HG02798 (cell line): ENCODE measurements at regions not wholly inside any gene's neighbourhood (a gene's known extent, or its start where the extent isn't known, plus 50 kb on each side); places are given as distances from the start of the nearest gene placed in this dataset.
"Not testable (repeated sequence)": the region's sequence is repeated elsewhere in the genome, so short reads cannot be mapped to it uniquely, and the experiment has no call there.

ENCODE experiments used
- ATAC-seq: cut with Tn5 transposase; IDR thresholded peaks from one replicate; pipeline ENCODE4 v1.9.1; 2021; ENCODE audit warnings: mild to moderate bottlenecking; ENCODE audit not compliant: unreplicated experiment, poor library complexity

- ATAC-seq: no peak
Observed at GRCh38 chr6:130537447-130537846, 171.6 kb downstream of the TMEM200A start.

GRCh38 chr6:130547723-130548122 lies 181.9 kb downstream of the TMEM200A start:
- no peak for ATAC-seq

- peak; percentile 57 for ATAC-seq
Observed at GRCh38 chr6:130557481-130558112, 191.8 kb downstream of the TMEM200A start.

DNA sequence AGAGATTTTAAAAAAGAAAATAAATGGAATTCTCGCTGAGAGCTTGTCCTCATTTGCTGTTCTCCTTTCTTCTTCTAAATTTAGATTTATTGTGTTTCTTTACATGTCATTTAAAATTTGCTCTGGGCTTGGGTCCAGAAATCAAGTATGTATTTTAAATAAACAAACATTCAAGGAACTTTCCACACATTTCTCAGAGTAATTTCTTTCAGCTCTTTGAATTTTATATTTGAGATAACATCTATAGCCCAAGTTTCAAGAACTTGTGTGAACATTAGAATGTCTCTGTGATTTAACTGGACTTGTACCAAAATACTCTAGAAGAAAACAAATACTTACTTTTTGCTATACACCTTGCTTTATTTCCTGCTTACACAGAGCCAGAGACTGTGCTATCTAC lies 192.3 kb downstream of the TMEM200A start:
- ATAC-seq: no peak

GRCh38 chr6:130559166-130559565 lies 193.3 kb downstream of the TMEM200A start:
- no peak for ATAC-seq

DNA sequence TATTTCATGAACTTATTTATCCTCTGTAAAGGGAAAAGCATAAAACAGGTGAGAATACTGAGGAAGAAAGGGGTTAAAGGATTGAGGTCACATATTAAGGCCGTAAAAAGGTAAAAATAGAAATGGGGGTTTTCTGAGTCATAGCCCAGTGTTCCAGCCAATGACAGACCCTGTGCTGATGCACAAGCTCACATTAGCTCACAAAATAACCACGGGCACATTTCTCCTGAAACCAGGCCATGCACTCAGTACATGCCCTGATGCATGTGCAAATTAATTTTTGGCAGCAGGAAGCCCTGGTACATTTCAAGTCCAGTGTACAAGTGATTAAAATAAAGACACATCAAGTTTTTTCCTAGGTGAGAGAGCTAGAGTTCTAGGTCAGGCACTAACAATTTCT lies 194.4 kb downstream of the TMEM200A start:
- no peak for ATAC-seq

DNA sequence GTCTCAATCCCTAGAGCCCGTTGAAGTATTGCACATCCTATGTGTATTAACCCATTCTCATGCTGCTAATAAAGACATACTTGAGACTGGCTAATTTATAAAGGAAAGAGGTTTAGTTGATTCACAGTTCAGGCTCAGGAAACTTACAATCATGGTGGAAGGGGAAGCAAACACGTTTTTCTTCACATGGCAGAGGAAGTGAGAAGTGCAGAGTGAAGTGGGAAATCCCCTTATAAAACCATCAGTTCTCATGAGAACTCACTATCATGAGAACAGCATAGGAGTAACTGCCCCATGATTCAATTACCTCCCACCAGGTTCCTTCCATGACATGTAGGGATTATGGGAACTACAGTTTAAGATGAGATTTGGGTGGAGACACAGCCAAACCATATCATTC lies 195.3 kb downstream of the TMEM200A start:
- not testable (repeated sequence) for ATAC-seq

- no peak for ATAC-seq
Observed at GRCh38 chr6:130565696-130566095, 199.9 kb downstream of the TMEM200A start.

DNA sequence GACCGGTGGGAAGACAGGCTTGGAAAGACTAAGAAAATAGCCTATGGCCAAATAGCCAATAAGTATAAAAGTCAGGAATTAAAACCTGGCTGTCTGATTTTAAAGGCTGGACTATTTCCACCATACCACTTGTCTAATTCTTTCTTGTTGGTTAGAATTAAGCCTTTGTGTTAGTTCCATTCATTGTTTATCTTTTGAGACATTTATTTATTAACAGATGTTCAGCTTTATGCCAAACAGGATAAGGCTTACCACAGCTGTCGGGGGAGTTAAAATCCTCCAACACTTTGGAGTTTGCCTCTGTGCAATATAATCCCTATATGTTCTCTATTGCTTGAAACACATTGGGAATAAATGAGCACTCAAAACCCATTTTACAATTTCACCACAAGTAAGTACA lies 208.3 kb downstream of the TMEM200A start:
- no peak for ATAC-seq

DNA sequence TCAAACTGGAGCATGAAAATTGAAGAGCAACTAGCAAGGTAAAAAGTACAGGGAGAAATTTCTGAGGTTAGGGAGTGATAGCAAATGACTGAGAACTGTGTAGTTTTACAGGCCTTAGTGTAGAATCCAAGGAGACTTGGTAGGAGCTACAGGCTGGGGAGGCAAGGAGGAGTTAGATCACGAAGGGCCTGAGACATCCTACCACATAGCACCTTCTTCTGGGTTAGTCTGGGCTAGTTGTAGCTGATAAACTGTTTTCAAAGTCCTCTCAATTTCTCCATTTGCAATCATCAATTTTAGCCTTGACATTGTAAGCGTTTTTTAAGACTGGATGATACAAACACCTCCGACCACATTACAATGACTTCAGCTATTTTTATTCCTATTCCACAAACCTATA lies 209.7 kb downstream of the TMEM200A start:
- ATAC-seq: peak; percentile 18

- ATAC-seq: peak; percentile 99
Observed at GRCh38 chr6:130575971-130576370, 210.2 kb downstream of the TMEM200A start.

GRCh38 chr6:130577178-130577919 lies 211.5 kb downstream of the TMEM200A start:
- ATAC-seq: no peak

DNA sequence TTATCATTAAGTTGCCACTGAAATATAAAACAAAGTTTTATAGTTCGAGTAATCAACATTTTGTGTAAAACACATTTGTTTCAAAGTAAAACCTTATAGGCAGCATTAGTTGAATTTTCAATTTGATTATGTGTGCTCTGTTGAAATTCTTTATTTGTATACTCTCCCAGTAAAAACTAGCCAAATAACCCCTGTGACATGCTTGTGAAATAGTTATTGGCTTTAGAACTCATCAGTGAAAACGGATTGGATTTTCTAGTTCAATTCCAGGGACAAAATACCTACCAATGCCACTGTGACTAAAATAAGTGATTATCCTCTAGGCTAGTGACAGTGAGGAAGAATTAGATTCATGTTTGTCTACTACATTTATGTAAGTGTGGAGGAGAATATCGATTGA lies 212.9 kb downstream of the TMEM200A start:
- no peak for ATAC-seq

DNA sequence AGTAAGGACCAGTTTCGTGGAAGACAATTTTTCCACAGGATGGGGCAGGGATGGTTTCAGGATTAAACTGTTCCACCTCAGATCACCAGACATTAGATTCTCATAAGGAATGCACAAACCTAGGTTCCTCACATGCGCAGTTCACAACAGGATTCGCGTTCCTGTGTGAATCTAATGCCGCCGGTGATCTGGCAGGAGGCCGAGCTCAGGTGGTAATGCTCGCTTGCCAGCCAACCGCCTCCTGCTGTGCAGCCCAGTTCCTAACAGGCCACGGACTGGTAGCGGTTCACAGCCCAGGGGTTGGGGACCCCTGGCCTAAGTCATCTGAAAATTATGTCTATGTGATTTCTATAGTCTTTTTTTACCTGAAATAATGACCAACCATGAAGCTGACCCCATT lies 217.5 kb downstream of the TMEM200A start:
- no peak for ATAC-seq

GRCh38 chr6:130585587-130585986 lies 219.8 kb downstream of the TMEM200A start:
- ATAC-seq: no peak

DNA sequence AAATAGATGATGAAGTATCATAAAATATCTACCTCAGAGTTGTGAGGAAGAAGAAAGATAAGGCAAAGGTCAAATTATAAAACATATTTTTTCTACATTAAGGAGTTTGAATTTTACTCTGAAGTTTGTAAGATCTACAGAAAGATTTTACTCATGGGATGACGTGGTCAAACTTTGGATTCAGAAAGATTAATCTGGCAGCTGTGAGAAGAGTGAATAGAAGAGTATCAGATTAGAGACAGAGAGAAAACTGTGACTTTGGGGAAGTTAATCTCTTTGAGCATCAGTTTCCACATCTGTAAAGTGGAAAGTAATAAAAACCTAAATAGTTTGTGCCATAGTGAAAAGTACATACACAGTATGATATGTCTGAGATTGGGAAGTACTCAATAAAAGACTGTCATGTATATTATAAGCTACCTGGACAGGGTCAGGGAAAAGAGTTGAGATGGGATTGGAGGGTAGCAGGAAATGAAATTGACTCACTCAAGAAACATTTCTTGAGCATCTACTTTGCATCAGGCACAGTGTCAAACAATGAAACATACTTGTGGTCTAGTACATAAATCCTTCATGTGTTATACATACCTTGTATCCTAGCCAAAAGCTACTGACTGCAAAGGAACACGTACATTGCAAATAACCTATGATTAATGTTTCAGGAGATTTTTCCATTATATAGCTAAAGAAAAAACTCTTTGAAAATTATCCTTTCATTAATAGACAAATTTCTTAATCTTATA lies 222.1 kb downstream of the TMEM200A start:
- no peak for ATAC-seq

- ATAC-seq: peak; percentile 58
Observed at GRCh38 chr6:130593200-130593599, 227.4 kb downstream of the TMEM200A start.

- ATAC-seq: no peak
Observed at GRCh38 chr6:130593948-130594347, 228.1 kb downstream of the TMEM200A start.

DNA sequence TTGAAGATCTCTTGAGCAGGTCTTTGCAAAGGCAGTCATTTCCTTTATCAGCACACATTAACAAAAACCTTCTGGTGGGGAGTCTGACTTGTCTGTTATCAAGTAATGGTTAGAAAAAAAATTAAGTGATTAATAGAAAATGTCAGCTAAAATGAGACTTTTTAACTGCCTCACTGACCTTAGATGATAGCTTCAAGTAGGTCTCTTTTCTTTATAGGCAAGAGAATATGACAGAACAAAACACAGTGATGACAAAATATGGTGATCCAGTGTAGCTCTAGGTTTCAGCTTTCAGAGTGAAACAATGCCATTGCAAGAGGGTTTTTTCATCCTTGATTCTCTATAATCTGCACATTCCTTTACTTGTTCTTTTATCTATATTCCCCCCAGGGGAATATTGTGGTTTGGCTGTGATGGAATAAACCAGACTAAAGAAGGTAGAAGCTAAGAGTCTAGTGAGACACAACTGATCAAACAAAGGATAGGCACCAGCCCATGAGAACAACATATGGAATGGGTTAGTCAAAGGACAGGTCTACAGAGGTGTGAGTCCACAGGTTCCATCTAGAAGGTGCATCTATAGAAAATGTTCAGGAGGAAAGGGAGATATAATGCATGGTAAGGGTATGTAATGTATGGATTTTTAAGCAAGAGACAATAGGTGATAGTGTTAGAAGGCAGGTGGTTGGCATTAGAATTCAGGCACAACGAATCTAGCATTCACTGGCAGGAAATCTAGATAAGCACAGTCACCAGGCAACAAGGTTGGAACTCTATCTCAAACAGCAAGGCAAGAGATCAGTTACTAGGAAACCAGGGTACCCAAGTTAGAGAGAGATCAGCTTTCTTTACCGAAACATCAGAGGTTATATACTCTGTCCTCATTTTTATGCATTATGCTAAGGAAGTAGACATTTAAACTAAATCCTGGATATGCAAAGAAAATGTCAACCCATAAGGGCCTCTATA lies 228.9 kb upstream of the SMLR1 start:
- no peak for ATAC-seq

- ATAC-seq: no peak
Observed at GRCh38 chr6:130600880-130601341, 226.3 kb upstream of the SMLR1 start.
